GM12878 (cell line): ENCODE measurements at regions not wholly inside any gene's neighbourhood (a gene's known extent, or its start where the extent isn't known, plus 50 kb on each side); places are given as distances from the start of the nearest gene placed in this dataset.

Source experiments
- ATAC-seq: fragments of 200-7000 bp; cut with Tn5 transposase; 3 replicates; pipeline ENCODE4 v1.9.1; 2020; ENCODE audit warnings: mild to moderate bottlenecking, moderate library complexity
- BruUV-seq: library from RNA; stranded (reverse); fragments of 400-500 nt; replicated peaks from 2 replicates; lab custom pipeline; 2021; lab: Mats Ljungman, UMichigan
- CTCF ChIA-PET: fragments of 300-600 bp; sonication (Branson Sonifier 250); formaldehyde crosslinking; extraction: SDS; loops from one replicate; lab custom pipeline; 2021; ENCODE audit warnings: inconsistent platforms; lab: Yijun Ruan, JAX
- POLR2A ChIA-PET: fragments of 350-600 bp; formaldehyde crosslinking; extraction: SDS; loops from one replicate; lab custom pipeline; 2021; ENCODE audit warnings: inconsistent platforms; lab: Charles Lee
- RAD21 ChIA-PET: fragments of 300-600 bp; sonication (Branson Sonifier 250); formaldehyde crosslinking; loops from one replicate; lab custom pipeline; 2023; ENCODE audit warnings: antibody characterized with exemption; ENCODE audit not compliant: unreplicated experiment; lab: Charles Lee
- SMC1A ChIA-PET: fragments of 300-600 bp; sonication (Branson Sonifier 250); formaldehyde crosslinking; loops from one replicate; lab custom pipeline; 2023; ENCODE audit not compliant: unreplicated experiment, uncharacterized antibody; lab: Charles Lee
- DNase-seq: peaks from one replicate; pipeline ENCODE4 v3.0.0-alpha.2; 2011; ENCODE audit warnings: low read depth, low spot score
- FAIRE-seq: peaks from 3 replicates; lab custom pipeline; 2011; peaks lifted over from hg19 to GRCh38; lab: Jason Lieb, UNC
- H2AFZ ChIP-seq: 2 replicates; pipeline ENCODE4 v1.6.0; 2011; ENCODE audit warnings: low read depth, low read length, control low read depth; ENCODE audit not compliant: control insufficient read depth
- H3K27ac ChIP-seq: 2 replicates; pipeline ENCODE4 v1.5.1; 2011; ENCODE audit warnings: control low read depth; ENCODE audit not compliant: control insufficient read depth, insufficient read depth
- H3K27me3 ChIP-seq, 2 experiments: replicated peaks in 1 of 2; 2 replicates each; pipeline versions ENCODE4 v1.6.0 to v1.6.1; 2011; ENCODE audit warnings: low read length in 1 of 2; ENCODE audit not compliant: control insufficient read depth in 2 of 2, insufficient read depth in 2 of 2
- H3K36me3 ChIP-seq, 2 experiments: 2 replicates each; pipeline ENCODE4 v1.5.1; 2011; ENCODE audit warnings: low read length in 1 of 2; ENCODE audit not compliant: control insufficient read depth in 2 of 2, insufficient read depth in 2 of 2
- H3K4me1 ChIP-seq: 2 replicates; pipeline ENCODE4 v1.6.1; 2011; ENCODE audit warnings: mild to moderate bottlenecking, low read length, moderate library complexity, mixed read lengths; ENCODE audit not compliant: control insufficient read depth, insufficient read depth
- H3K4me2 ChIP-seq: 2 replicates; pipeline ENCODE4 v1.6.0; 2011; ENCODE audit warnings: control low read depth; ENCODE audit not compliant: control insufficient read depth, insufficient read depth
- H3K4me3 ChIP-seq: fragments of 200-600 bp; sonication (generic); 2 replicates; pipeline ENCODE4 v1.5.1; 2016
- H3K79me2 ChIP-seq: 2 replicates; pipeline ENCODE4 v1.6.0; 2011; ENCODE audit warnings: low read length; ENCODE audit not compliant: control insufficient read depth, insufficient read depth
- H3K9ac ChIP-seq: 2 replicates; pipeline ENCODE4 v1.8.0; 2011; ENCODE audit warnings: low read length, control low read depth, mixed read lengths; ENCODE audit not compliant: control insufficient read depth, insufficient read depth
- H3K9me3 ChIP-seq: replicated peaks from 3 replicates; pipeline ENCODE4 v1.5.1; 2011; ENCODE audit warnings: mild to moderate bottlenecking, low read length; ENCODE audit not compliant: control insufficient read depth, insufficient read depth
- H4K20me1 ChIP-seq: 2 replicates; pipeline ENCODE4 v1.6.0; 2011; ENCODE audit not compliant: control insufficient read depth, insufficient read depth
- BHLHE40 ChIP-seq, 2 experiments: fragments of 450-650 bp in 1 of 2; IDR thresholded peaks; 2 replicates each; pipeline ENCODE4 v1.6.1; 2011 to 2017; ENCODE audit warnings: low read depth in 2 of 2, borderline replicate concordance in 1 of 2, improper control_type of control experiment in 1 of 2, low read length in 1 of 2, mild to moderate bottlenecking in 1 of 2
- BMI1 ChIP-seq: fragments of 450-650 bp; IDR thresholded peaks from 2 replicates; pipeline ENCODE4 v1.6.1; 2016; ENCODE audit warnings: mild to moderate bottlenecking, moderate library complexity, borderline replicate concordance
- CBX5 ChIP-seq: sonication (generic); IDR thresholded peaks from 2 replicates; pipeline ENCODE4 v1.6.1; 2016; ENCODE audit warnings: low read depth, moderate library complexity, mild to moderate bottlenecking, inconsistent platforms
- CUX1 ChIP-seq: IDR thresholded peaks from 2 replicates; pipeline ENCODE4 v1.6.1; 2012; ENCODE audit warnings: improper control_type of control experiment, low read depth, low read length; ENCODE audit not compliant: insufficient replicate concordance
- GATAD2B ChIP-seq: fragments of 450-650 bp; conservative IDR thresholded peaks from 2 replicates; pipeline ENCODE4 v1.6.1; 2017; ENCODE audit warnings: low read depth, mild to moderate bottlenecking, moderate library complexity
- LARP7 ChIP-seq: fragments of 450-650 bp; IDR thresholded peaks from 2 replicates; pipeline ENCODE4 v1.6.1; 2017; ENCODE audit warnings: mild to moderate bottlenecking
- MYB ChIP-seq: fragments of 150-350 bp; IDR thresholded peaks from 2 replicates; pipeline ENCODE4 v1.6.1; 2014; ENCODE audit warnings: mild to moderate bottlenecking, low read depth, low read length, borderline replicate concordance
- NR2C2 ChIP-seq: IDR thresholded peaks from 2 replicates; pipeline ENCODE4 v1.6.1; 2011; ENCODE audit warnings: borderline replicate concordance, low read depth; ENCODE audit not compliant: control insufficient read depth, insufficient read length
- RAD51 ChIP-seq: fragments of 450-650 bp; IDR thresholded peaks from 2 replicates; pipeline ENCODE4 v1.6.1; 2016; ENCODE audit warnings: moderate library complexity, mild to moderate bottlenecking, inconsistent platforms
- RCOR1 ChIP-seq: conservative IDR thresholded peaks from 2 replicates; pipeline ENCODE4 v1.6.1; 2012; ENCODE audit warnings: low read depth, low read length, improper control_type of control experiment
- TCF7 ChIP-seq: IDR thresholded peaks from 2 replicates; pipeline ENCODE4 v1.6.1; 2014; ENCODE audit warnings: antibody characterized with exemption, borderline replicate concordance
- ZBTB33 ChIP-seq: fragments of 450-650 bp; IDR thresholded peaks from 2 replicates; pipeline ENCODE4 v1.6.1; 2017; ENCODE audit warnings: mild to moderate bottlenecking
- WGBS: methylation state at CpG from one replicate; pipeline ENCODE4 v1.1.6; 2016; ENCODE audit warnings: low lambda C conversion rate; ENCODE audit not compliant: insufficient replicate concordance, insufficient coverage; ENCODE audit errors: missing lambda C conversion rate; 5-methylcytosine and 5-hydroxymethylcytosine counted together
- in situ Hi-C: fragments of 300-500 bp; cut with MboI; formaldehyde crosslinking; loops from 9 replicates; pipeline ENCODE4 v1.14.3; 2018; ENCODE audit warnings: mixed read lengths
- intact Hi-C: fragments of 100-400 bp; cut with micrococcal nuclease; formaldehyde crosslinking; loops from one replicate; pipeline ENCODE4 v1.14.2; 2022; ENCODE audit not compliant: unreplicated experiment
- TF ChIP-seq, protein P1 (sequence below): fragments of 450-650 bp; IDR thresholded peaks from 2 replicates; pipeline ENCODE4 v1.6.1; 2016; ENCODE audit warnings: mild to moderate bottlenecking
- TF ChIP-seq, protein P2 (sequence below), 3 experiments: IDR thresholded peaks in 2 of 3; conservative IDR thresholded peaks in 1 of 3; 2 replicates each; pipeline ENCODE4 v1.5.1; 2011; ENCODE audit warnings: low read depth in 3 of 3, low read length in 3 of 3, mild to moderate bottlenecking in 3 of 3, control low read depth in 2 of 3, moderate library complexity in 2 of 3, inconsistent platforms in 1 of 3, mixed read lengths in 1 of 3; ENCODE audit not compliant: control insufficient read depth in 2 of 3, insufficient read depth in 1 of 3; ENCODE audit errors: extremely low read depth in 1 of 3

DNA sequence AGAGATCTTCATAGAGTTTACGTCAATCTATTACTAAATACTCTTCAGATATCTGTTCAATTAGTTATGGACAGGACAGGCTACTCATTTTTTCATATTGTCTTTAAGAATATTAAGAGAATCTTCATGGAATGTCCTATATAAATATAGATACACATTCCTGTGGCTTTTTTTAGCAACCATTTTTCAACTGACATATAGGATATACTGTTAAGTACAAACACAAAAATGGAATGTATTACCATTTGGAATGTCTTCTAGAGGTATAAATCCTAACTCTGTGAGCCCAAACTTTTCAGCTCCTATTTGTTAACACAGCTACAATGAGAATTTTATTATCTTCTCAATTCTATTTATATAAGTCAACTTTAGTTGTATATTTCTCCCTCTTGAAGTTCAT lies 239.6 kb upstream of the DEFB112 start (continued):
- no peak for TF ChIP-seq CUX1
- TF ChIP-seq, protein P1, sequence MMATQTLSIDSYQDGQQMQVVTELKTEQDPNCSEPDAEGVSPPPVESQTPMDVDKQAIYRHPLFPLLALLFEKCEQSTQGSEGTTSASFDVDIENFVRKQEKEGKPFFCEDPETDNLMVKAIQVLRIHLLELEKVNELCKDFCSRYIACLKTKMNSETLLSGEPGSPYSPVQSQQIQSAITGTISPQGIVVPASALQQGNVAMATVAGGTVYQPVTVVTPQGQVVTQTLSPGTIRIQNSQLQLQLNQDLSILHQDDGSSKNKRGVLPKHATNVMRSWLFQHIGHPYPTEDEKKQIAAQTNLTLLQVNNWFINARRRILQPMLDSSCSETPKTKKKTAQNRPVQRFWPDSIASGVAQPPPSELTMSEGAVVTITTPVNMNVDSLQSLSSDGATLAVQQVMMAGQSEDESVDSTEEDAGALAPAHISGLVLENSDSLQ, result no peak
- no peak for TF ChIP-seq GATAD2B

GRCh38 chr6:50301307-50301706 lies 251.6 kb upstream of the DEFB112 start:
- no TSS peak for BruUV-seq
- TF ChIP-seq BHLHE40 (IDR thresholded peaks at IDR 0.05; ENCODE audit: borderline replicate concordance in 1 of 2, low read depth in 2 of 2, low read length in 1 of 2) (no peak), TCF7 (no peak), LARP7 (no peak), MYB (no peak), BMI1 (no peak), ZBTB33 (no peak), CBX5 (no peak), RCOR1 (no peak), RAD51 (no peak), NR2C2 (no peak)
- TF ChIP-seq, protein P2, sequence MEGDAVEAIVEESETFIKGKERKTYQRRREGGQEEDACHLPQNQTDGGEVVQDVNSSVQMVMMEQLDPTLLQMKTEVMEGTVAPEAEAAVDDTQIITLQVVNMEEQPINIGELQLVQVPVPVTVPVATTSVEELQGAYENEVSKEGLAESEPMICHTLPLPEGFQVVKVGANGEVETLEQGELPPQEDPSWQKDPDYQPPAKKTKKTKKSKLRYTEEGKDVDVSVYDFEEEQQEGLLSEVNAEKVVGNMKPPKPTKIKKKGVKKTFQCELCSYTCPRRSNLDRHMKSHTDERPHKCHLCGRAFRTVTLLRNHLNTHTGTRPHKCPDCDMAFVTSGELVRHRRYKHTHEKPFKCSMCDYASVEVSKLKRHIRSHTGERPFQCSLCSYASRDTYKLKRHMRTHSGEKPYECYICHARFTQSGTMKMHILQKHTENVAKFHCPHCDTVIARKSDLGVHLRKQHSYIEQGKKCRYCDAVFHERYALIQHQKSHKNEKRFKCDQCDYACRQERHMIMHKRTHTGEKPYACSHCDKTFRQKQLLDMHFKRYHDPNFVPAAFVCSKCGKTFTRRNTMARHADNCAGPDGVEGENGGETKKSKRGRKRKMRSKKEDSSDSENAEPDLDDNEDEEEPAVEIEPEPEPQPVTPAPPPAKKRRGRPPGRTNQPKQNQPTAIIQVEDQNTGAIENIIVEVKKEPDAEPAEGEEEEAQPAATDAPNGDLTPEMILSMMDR (IDR thresholded peaks at IDR 0.05 in 2 of 3, conservative IDR thresholded peaks at IDR 0.05 in 1 of 3; ENCODE audit: control insufficient read depth in 2 of 3, extremely low read depth in 1 of 3, insufficient read depth in 1 of 3, low read depth in 3 of 3, low read length in 3 of 3), result no peak

More at GRCh38 chr6:50301307-50301706, 251.6 kb upstream of the DEFB112 start:
- 47% methylated on average over 2 of the region's 2 CpGs for WGBS
- Histone ChIP-seq H3K4me3 (no peak overlapping the region), H3K9ac (no peak overlapping the region), H3K4me1 (no peaks in the 10 kb centered on the region), H3K27me3 (no peaks in the 10 kb centered on the region), H4K20me1 (no peaks in the 10 kb centered on the region), H3K9me3 (no peaks in the 10 kb centered on the region), H3K79me2 (no peaks in the 10 kb centered on the region), H3K27ac (no peak overlapping the region), H3K4me2 (no peak overlapping the region), H3K36me3 (no peaks in the 10 kb centered on the region), H2AFZ (no peak overlapping the region)
- SMC1A ChIA-PET, result no interaction called here
- intact Hi-C loops (no loop called here), in situ Hi-C loops (no loop called here)
- RAD21 ChIA-PET, result no interaction called here
- POLR2A ChIA-PET, result no interaction called here
- ATAC-seq (no peak), FAIRE-seq (no peak), DNase-seq (no peak)
- CTCF ChIA-PET, result no interaction called here
